GM13977 (cell line): ENCODE measurements at regions not wholly inside any gene's neighbourhood (a gene's known extent, or its start where the extent isn't known, plus 50 kb on each side); places are given as distances from the start of the nearest gene placed in this dataset.

Source experiments
- DNase-seq: peaks from one replicate; pipeline ENCODE4 v3.0.0; 2012; ENCODE audit warnings: low spot score
- CTCF ChIP-seq: IDR thresholded peaks from 2 replicates; pipeline ENCODE4 v1.5.1; 2012; ENCODE audit warnings: mild to moderate bottlenecking, control low read depth; ENCODE audit not compliant: insufficient read depth; ENCODE audit errors: extremely low read depth, missing control alignments
- in situ Hi-C: fragments of 300-500 bp; cut with MboI; formaldehyde crosslinking; loops from one replicate; pipeline ENCODE4 v1.12.0; 2022; ENCODE audit warnings: low sequenced_read_pairs, low pct_unique_long_range_greater_than_20kb, mixed read lengths, inconsistent platforms; ENCODE audit not compliant: unreplicated experiment

DNA sequence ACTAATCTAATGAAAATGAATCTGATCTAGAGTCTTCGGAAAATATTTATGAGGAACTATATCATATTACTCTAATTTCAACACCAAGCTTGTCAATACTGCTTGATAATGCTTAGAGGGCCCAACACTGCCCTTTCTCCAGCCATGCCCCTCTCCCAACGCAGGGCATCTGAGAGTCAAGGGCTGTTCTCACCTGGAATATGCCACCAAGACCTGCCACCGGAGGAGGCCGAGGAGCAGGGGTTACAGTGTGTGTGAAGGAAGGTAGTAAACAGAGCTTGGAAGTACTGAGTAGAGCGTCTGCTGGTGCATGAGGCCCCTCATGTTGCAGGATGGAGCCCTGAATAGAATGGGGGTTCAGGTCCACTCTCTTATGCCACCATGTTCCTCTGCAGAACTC, 301.3 kb upstream of the MPDZ start:
- in situ Hi-C loops, result no loop called here
- TF ChIP-seq CTCF, result no peak

DNA sequence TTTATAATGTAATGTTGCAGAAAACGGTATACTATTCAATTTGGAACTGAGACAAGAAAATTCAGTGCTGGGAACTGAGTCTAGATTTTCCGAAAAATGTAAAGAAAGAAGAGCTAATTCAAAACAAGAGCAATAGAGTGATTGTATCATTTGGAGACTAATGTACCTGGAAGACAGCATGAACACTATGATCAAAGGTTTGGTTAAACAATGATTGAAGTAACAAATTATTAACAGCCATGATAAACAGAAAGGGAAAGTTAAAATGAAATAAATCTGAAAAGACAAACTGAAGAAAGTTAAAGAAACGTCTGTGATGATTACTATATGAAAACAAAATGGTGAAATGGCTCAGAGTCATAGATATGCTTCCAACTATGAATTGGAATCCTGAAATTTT, 300.6 kb upstream of the MPDZ start:
- DNase-seq, result no peak
- in situ Hi-C loops, result no loop called here
- TF ChIP-seq CTCF, result no peak

More for the DNA sequence above, 301.3 kb upstream of the MPDZ start:
- no peak for DNase-seq

DNA sequence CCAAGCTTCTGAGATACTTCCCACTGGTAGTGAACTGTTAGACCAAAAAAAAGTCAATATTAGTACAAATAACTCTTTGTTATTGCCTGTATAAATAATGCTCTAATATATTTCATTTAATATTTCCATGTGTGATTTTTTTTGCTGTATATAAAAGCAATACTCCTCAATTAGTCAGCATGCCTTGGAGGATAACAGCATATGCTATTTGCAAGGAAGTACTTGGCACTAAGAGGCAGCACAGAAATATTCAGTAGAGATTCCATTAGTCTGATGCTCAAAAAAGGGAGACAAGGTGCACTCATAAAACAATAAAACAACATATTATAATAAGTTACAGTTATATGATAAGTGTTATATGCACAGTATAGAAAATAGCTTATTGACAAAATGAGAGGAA, 296.6 kb upstream of the MPDZ start:
- no peak for TF ChIP-seq CTCF
- in situ Hi-C loops, result no loop called here
- DNase-seq, result no peak

DNA sequence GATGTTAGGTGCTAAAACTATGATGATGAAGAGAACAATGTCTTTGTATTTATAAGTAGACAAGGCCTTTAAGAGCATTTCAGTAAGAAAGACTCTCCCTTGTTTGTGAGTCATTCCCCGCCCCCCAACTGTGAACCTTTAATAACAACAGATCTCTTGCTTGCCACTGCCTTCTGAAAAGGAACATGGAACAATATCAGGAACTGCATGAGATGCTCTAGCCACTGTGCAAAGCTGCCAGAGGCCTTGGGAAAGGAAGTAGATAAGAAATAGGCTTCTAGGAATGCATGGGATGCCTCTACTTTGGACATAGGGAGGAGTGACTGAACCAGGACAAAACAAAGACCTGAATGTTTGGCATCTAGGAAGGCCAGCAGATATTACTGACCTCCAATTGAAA, 296.1 kb upstream of the MPDZ start:
- in situ Hi-C loops, result no loop called here
- TF ChIP-seq CTCF, result no peak

GRCh38 chr9:13570068-13570974, 290.8 kb upstream of the MPDZ start:
- no peak for TF ChIP-seq CTCF
- DNase-seq, result no peak
- in situ Hi-C loops, result no loop called here

More for the DNA sequence above, 296.1 kb upstream of the MPDZ start:
- DNase-seq, result no peak

- in situ Hi-C loops, result no loop called here
- no peak for TF ChIP-seq CTCF
These were observed 290.1 kb upstream of the MPDZ start for GRCh38 chr9:13569602-13570067.

More at GRCh38 chr9:13569602-13570067, 290.1 kb upstream of the MPDZ start:
- no peak for DNase-seq
